ENCODE measurements at regions not wholly inside any gene's neighbourhood (a gene's known extent, or its start where the extent isn't known, plus 50 kb on each side); places are given as distances from the start of the nearest gene placed in this dataset.

DNA sequence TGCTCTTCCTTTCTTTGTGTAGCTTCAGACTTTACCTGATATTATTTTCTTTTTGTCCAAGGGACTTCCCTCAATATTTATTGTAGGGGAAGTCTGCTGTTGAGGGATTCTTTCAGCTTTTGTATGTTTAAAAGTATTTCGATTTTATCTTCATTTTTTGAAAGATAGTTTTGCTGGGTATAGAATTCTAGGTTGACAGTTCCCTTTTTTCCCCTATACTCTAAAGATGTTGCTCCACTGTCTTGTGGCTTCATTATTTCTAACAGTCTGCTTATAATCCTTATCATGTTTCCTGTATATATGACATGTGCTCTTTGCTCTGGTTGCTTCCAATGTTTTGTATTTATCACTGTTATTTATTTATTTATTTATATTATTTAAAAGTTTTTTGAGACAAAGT, 57.3 kb downstream of the CYTL1 start:
- DNase-seq (ENCODE audit: low read depth): no peak

DNA sequence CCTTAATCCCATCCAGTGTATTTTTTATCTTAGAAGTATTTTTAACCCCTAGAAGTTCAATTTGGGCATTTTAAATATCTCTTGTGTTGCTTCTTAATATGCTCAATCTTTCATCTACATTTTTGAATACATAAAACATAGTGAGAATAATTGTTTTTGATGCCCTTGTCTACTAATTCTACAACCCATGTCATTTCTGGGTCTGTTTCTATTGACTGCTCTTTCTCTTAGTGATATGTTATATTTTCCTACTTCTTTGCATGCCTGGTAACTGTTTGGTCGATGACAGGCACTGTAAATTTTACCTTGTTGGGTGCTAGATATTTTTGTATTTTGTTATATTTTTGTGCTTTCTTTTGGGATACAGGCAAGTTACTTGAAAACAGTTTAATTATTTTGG, 56.3 kb downstream of the CYTL1 start:
- DNase-seq (ENCODE audit: low read depth): no peak
